GM12878 (cell line): ENCODE measurements at regions not wholly inside any gene's neighbourhood (a gene's known extent, or its start where the extent isn't known, plus 50 kb on each side); places are given as distances from the start of the nearest gene placed in this dataset.

Source experiments
- ATAC-seq: fragments of 200-7000 bp; cut with Tn5 transposase; 3 replicates; pipeline ENCODE4 v1.9.1; 2020; ENCODE audit warnings: mild to moderate bottlenecking, moderate library complexity
- BruUV-seq: library from RNA; stranded (reverse); fragments of 400-500 nt; replicated peaks from 2 replicates; lab custom pipeline; 2021; lab: Mats Ljungman, UMichigan
- CTCF ChIA-PET: fragments of 300-600 bp; sonication (Branson Sonifier 250); formaldehyde crosslinking; extraction: SDS; loops from one replicate; lab custom pipeline; 2021; ENCODE audit warnings: inconsistent platforms; lab: Yijun Ruan, JAX
- POLR2A ChIA-PET: fragments of 350-600 bp; formaldehyde crosslinking; extraction: SDS; loops from one replicate; lab custom pipeline; 2021; ENCODE audit warnings: inconsistent platforms; lab: Charles Lee
- RAD21 ChIA-PET: fragments of 300-600 bp; sonication (Branson Sonifier 250); formaldehyde crosslinking; loops from one replicate; lab custom pipeline; 2023; ENCODE audit warnings: antibody characterized with exemption; ENCODE audit not compliant: unreplicated experiment; lab: Charles Lee
- SMC1A ChIA-PET: fragments of 300-600 bp; sonication (Branson Sonifier 250); formaldehyde crosslinking; loops from one replicate; lab custom pipeline; 2023; ENCODE audit not compliant: unreplicated experiment, uncharacterized antibody; lab: Charles Lee
- DNase-seq: peaks from one replicate; pipeline ENCODE4 v3.0.0-alpha.2; 2011; ENCODE audit warnings: low read depth, low spot score
- FAIRE-seq: peaks from 3 replicates; lab custom pipeline; 2011; peaks lifted over from hg19 to GRCh38; lab: Jason Lieb, UNC
- H2AFZ ChIP-seq: 2 replicates; pipeline ENCODE4 v1.6.0; 2011; ENCODE audit warnings: low read depth, low read length, control low read depth; ENCODE audit not compliant: control insufficient read depth
- H3K27ac ChIP-seq: 2 replicates; pipeline ENCODE4 v1.5.1; 2011; ENCODE audit warnings: control low read depth; ENCODE audit not compliant: control insufficient read depth, insufficient read depth
- H3K27me3 ChIP-seq, 2 experiments: replicated peaks in 1 of 2; 2 replicates each; pipeline versions ENCODE4 v1.6.0 to v1.6.1; 2011; ENCODE audit warnings: low read length in 1 of 2; ENCODE audit not compliant: control insufficient read depth in 2 of 2, insufficient read depth in 2 of 2
- H3K36me3 ChIP-seq, 2 experiments: 2 replicates each; pipeline ENCODE4 v1.5.1; 2011; ENCODE audit warnings: low read length in 1 of 2; ENCODE audit not compliant: control insufficient read depth in 2 of 2, insufficient read depth in 2 of 2
- H3K4me1 ChIP-seq: 2 replicates; pipeline ENCODE4 v1.6.1; 2011; ENCODE audit warnings: mild to moderate bottlenecking, low read length, moderate library complexity, mixed read lengths; ENCODE audit not compliant: control insufficient read depth, insufficient read depth
- H3K4me2 ChIP-seq: 2 replicates; pipeline ENCODE4 v1.6.0; 2011; ENCODE audit warnings: control low read depth; ENCODE audit not compliant: control insufficient read depth, insufficient read depth
- H3K4me3 ChIP-seq: fragments of 200-600 bp; sonication (generic); 2 replicates; pipeline ENCODE4 v1.5.1; 2016
- H3K79me2 ChIP-seq: 2 replicates; pipeline ENCODE4 v1.6.0; 2011; ENCODE audit warnings: low read length; ENCODE audit not compliant: control insufficient read depth, insufficient read depth
- H3K9ac ChIP-seq: 2 replicates; pipeline ENCODE4 v1.8.0; 2011; ENCODE audit warnings: low read length, control low read depth, mixed read lengths; ENCODE audit not compliant: control insufficient read depth, insufficient read depth
- H3K9me3 ChIP-seq: replicated peaks from 3 replicates; pipeline ENCODE4 v1.5.1; 2011; ENCODE audit warnings: mild to moderate bottlenecking, low read length; ENCODE audit not compliant: control insufficient read depth, insufficient read depth
- H4K20me1 ChIP-seq: 2 replicates; pipeline ENCODE4 v1.6.0; 2011; ENCODE audit not compliant: control insufficient read depth, insufficient read depth
- ATF2 ChIP-seq: IDR thresholded peaks from 2 replicates; pipeline ENCODE4 v1.6.1; 2012; ENCODE audit warnings: low read length, inconsistent platforms
- BCL11A ChIP-seq: IDR thresholded peaks from 2 replicates; pipeline ENCODE4 v1.6.1; 2011; ENCODE audit warnings: low read depth, low read length
- CREM ChIP-seq: IDR thresholded peaks from 2 replicates; pipeline ENCODE4 v1.6.1; 2014; ENCODE audit warnings: antibody characterized with exemption, low read depth
- DPF2 ChIP-seq: fragments of 450-650 bp; IDR thresholded peaks from 2 replicates; pipeline ENCODE4 v1.6.1; 2017; ENCODE audit warnings: mild to moderate bottlenecking
- HDAC6 ChIP-seq: fragments of 200-600 bp; sonication (generic); IDR thresholded peaks from one replicate; pipeline ENCODE4 v1.8.0; 2017; ENCODE audit warnings: antibody characterized with exemption; ENCODE audit not compliant: unreplicated experiment
- POLR2A ChIP-seq: IDR thresholded peaks from 2 replicates; pipeline ENCODE4 v1.6.1; 2011; ENCODE audit warnings: low read depth, mild to moderate bottlenecking, low read length
- RELA ChIP-seq: fragments of 450-650 bp; IDR thresholded peaks from 2 replicates; pipeline ENCODE4 v1.8.0; 2014; ENCODE audit warnings: borderline replicate concordance; ENCODE audit not compliant: partially characterized antibody
- SREBF1 ChIP-seq: IDR thresholded peaks from 2 replicates; pipeline ENCODE4 v1.6.1; 2012; ENCODE audit warnings: mild to moderate bottlenecking, low read length
- YBX1 ChIP-seq: fragments of 450-650 bp; IDR thresholded peaks from 2 replicates; pipeline ENCODE4 v1.6.1; 2016; ENCODE audit warnings: antibody characterized with exemption
- YY1 ChIP-seq: IDR thresholded peaks from 2 replicates; pipeline ENCODE4 v1.6.1; 2011; ENCODE audit warnings: low read depth, mild to moderate bottlenecking, low read length
- ZNF24 ChIP-seq: fragments of 450-650 bp; IDR thresholded peaks from 2 replicates; pipeline ENCODE4 v1.6.1; 2017; ENCODE audit warnings: antibody characterized with exemption, mild to moderate bottlenecking
- WGBS: methylation state at CpG from one replicate; pipeline ENCODE4 v1.1.6; 2016; ENCODE audit warnings: low lambda C conversion rate; ENCODE audit not compliant: insufficient replicate concordance, insufficient coverage; ENCODE audit errors: missing lambda C conversion rate; 5-methylcytosine and 5-hydroxymethylcytosine counted together
- in situ Hi-C: fragments of 300-500 bp; cut with MboI; formaldehyde crosslinking; loops from 9 replicates; pipeline ENCODE4 v1.14.3; 2018; ENCODE audit warnings: mixed read lengths
- intact Hi-C: fragments of 100-400 bp; cut with micrococcal nuclease; formaldehyde crosslinking; loops from one replicate; pipeline ENCODE4 v1.14.2; 2022; ENCODE audit not compliant: unreplicated experiment
- TF ChIP-seq, protein P1 (sequence below): fragments of 450-650 bp; conservative IDR thresholded peaks from 2 replicates; pipeline ENCODE4 v1.6.1; 2017; ENCODE audit warnings: mild to moderate bottlenecking, moderate library complexity

DNA sequence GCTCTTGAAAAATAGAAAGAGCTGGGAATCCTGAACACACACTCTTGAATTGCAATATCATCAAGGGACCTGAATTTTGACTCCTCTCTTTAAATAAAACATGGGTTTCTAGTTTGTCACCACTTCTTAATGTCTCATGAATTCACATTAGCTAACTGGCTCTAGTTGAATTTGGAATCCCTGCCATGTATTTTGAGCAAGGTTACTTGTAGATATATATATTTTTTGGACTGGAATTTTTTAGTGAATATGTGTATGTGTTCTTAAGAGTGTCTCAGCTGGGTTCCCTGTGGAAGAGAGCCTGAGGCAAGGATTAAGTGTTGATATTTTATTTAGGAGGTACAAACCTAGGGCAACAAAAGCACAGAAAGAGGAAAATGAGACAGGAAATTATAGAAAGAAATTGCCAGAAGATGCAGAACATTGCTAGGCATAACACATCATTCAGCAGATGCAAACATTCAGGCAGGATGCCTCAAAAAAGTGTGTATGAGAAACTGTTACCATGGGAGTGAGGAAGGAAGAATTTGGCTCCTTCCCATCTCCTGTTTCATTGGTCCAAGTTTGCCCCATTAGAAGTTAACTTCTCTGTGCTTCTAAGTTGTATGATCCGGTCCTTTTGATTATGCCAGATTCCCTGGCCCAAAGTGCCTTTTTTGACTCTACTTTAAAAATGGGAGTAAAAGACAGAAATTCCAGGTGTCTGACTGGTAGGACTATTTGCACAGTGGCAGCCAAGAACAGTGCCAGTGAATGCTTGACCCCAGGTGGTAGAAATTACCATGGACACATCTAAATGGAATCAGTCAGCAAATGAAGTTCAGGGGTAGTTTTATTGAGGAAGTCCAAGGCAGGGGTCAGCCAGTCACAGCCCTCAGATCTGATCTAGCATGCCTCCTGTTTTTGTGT, 253.7 kb upstream of the TGFBR2 start:
- Histone ChIP-seq H4K20me1 (no peaks in the 10 kb centered on the region), H3K27me3 (no peaks in the 10 kb centered on the region; a peak in 2 of 4 replicates), H3K36me3 (no peaks in the 10 kb centered on the region), H3K4me1 (no peaks in the 10 kb centered on the region), H2AFZ (no peak overlapping the region), H3K4me2 (no peak overlapping the region), H3K9me3 (no peaks in the 10 kb centered on the region), H3K27ac (no peak overlapping the region)
- WGBS: 89% methylated on average over 1 of the region's 1 CpG
- CTCF ChIA-PET: no interaction called here
- in situ Hi-C loops: no loop called here
- TF ChIP-seq DPF2: no peak
- TF ChIP-seq YBX1: no peak
- no peak for TF ChIP-seq RELA
- no peak for TF ChIP-seq ATF2
- TF ChIP-seq, protein P1, sequence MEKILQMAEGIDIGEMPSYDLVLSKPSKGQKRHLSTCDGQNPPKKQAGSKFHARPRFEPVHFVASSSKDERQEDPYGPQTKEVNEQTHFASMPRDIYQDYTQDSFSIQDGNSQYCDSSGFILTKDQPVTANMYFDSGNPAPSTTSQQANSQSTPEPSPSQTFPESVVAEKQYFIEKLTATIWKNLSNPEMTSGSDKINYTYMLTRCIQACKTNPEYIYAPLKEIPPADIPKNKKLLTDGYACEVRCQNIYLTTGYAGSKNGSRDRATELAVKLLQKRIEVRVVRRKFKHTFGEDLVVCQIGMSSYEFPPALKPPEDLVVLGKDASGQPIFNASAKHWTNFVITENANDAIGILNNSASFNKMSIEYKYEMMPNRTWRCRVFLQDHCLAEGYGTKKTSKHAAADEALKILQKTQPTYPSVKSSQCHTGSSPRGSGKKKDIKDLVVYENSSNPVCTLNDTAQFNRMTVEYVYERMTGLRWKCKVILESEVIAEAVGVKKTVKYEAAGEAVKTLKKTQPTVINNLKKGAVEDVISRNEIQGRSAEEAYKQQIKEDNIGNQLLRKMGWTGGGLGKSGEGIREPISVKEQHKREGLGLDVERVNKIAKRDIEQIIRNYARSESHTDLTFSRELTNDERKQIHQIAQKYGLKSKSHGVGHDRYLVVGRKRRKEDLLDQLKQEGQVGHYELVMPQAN: no peak
- no peak for TF ChIP-seq ZNF24
- TF ChIP-seq BCL11A: no peak
- no peak for TF ChIP-seq POLR2A
- TF ChIP-seq SREBF1: no peak
- no peak for TF ChIP-seq CREM
- no peak for TF ChIP-seq HDAC6
- no peak for TF ChIP-seq YY1
- TF ChIP-seq, all 136 proteins: peak for 0
- Histone ChIP-seq H3K9ac (no peak overlapping the region), H3K4me3 (no peak overlapping the region), H3K79me2 (no peaks in the 10 kb centered on the region)
- BruUV-seq: no TSS peak
- DNase-seq: no peak
- POLR2A ChIA-PET: no interaction called here
- RAD21 ChIA-PET: no interaction called here
- intact Hi-C loops: no loop called here
- FAIRE-seq: no peak
- ATAC-seq: no peak
- SMC1A ChIA-PET: interaction anchor here (0.6 to 1.0 kb wide), 3 partner anchors 10 to 704 kb away, joined by 3 read pairs; no protein-coding TSS in a partner anchor
